ENCODE measurements at regions not wholly inside any gene's neighbourhood (a gene's known extent, or its start where the extent isn't known, plus 50 kb on each side); places are given as distances from the start of the nearest gene placed in this dataset.

GRCh38 chr20:24747010-24747712 lies 201.9 kb upstream of the CST7 start:
- no peak for TF ChIP-seq POLR2A (IDR thresholded peaks at IDR 0.05)
- no peak for TF ChIP-seq EP300 (IDR thresholded peaks at IDR 0.05; ENCODE audit: low read depth)
- TF ChIP-seq CTCF (IDR thresholded peaks at IDR 0.05) = no peak
- TF ChIP-seq POLR2AphosphoS5 (IDR thresholded peaks at IDR 0.05) = no peak

Measured in transverse colon (tissue), 4 donors.